Pancreas (tissue), 10 donors: ENCODE measurements at regions not wholly inside any gene's neighbourhood (a gene's known extent, or its start where the extent isn't known, plus 50 kb on each side); places are given as distances from the start of the nearest gene placed in this dataset.
"Not testable (repeated sequence)": the region's sequence is repeated elsewhere in the genome, so short reads cannot be mapped to it uniquely, and the experiment has no call there.

ENCODE experiments used
- ATAC-seq, 4 donors: fragments of 200-7000 bp; cut with Tn5 transposase; one replicate each; pipeline versions ENCODE4 v1.8.0 to v1.9.1; 2020; ENCODE audit warnings: mild to moderate bottlenecking in 4 of 4, moderate library complexity in 4 of 4
- DNase-seq, 6 donors: peaks; one replicate each; pipeline ENCODE4 v3.0.0-alpha.2; 2020
- FAIRE-seq: peaks from 2 replicates; lab custom pipeline; 2012; peaks lifted over from hg19 to GRCh38; lab: Jason Lieb, UNC
- H3K27ac ChIP-seq, 4 donors: fragments of 200-600 bp; sonication (generic); 1 replicate in 3 of 4; 2 replicates in 1 of 4; pipeline versions ENCODE4 v1.5.0 to v1.8.0; 2020
- H3K27me3 ChIP-seq, 4 donors: fragments of 200-600 bp; one replicate each; pipeline ENCODE4 v1.8.0; 2021
- H3K36me3 ChIP-seq, 3 donors: fragments of 200-600 bp; sonication (generic) in 1 of 3; one replicate each; pipeline versions ENCODE4 v1.5.0 to v1.8.0; 2020 to 2021
- H3K4me1 ChIP-seq, 3 donors: fragments of 200-600 bp; one replicate each; pipeline ENCODE4 v1.8.0; 2021
- H3K4me3 ChIP-seq, 4 donors: fragments of 200-600 bp; sonication (generic) in 2 of 4; one replicate each; pipeline versions ENCODE4 v1.5.0 to v1.8.0; 2020 to 2021
- H3K9me3 ChIP-seq, 4 donors: fragments of 200-600 bp; one replicate each; pipeline ENCODE4 v1.8.0; 2021
- WGBS, 2 donors: extraction: QIAGEN DNeasy Blood & Tissue Kit; methylation state at CpG; one replicate each; pipeline ENCODE4 v1.1.7; 2013; 5-methylcytosine and 5-hydroxymethylcytosine counted together
- intact Hi-C, 3 donors: fragments of 100-400 bp; cut with DNase I; formaldehyde crosslinking; loops; one replicate each; pipeline versions ENCODE4 v1.11.1 to v1.14.2; 2022
- TF ChIP-seq, protein P1 (sequence below), 4 donors: fragments of 200-600 bp; sonication (generic) in 3 of 4; IDR thresholded peaks; one replicate each; pipeline versions ENCODE4 v1.5.0 to v1.8.0; 2021; ENCODE audit warnings: antibody characterized with exemption in 4 of 4
- donor health status: healthy with polysubstance abuse.
- donor health status: DM: no; HTN: no; CAD: no; lungs with moderate emphysema.
- donor health status: DM: no; HTN: no; CAD: no.
- donor health status: control.
- donor health status: control.
- donor health status: Bipolar disorder and iron deficiency.
- donor health status: DM: yes; HTN: yes; CAD: no.
- donor health status: DM: no; HTN: no; CAD: no.
- donor health status: DM: no; HTN: no; CAD: no.
- donor health status: DM: yes; HTN: yes; CAD: no.

DNA sequence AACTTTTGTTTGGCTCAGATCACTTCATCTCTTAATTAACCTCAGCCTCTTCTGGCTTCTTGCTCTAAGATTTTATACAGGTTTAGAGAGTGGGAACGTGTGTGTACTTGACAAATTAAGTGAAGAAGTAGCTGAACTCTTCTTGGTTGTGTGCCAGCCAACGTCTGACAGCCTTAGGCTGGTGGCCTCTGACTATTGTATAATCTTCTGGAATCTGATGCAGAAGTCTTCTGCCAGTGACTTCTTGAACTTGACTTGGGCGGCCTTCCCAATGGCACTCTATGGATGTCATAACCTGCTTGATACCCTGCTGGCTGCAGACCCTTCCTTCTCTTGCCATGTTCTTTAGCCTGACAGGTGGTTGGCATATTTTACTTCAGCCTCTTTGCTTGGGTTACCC lies 660.5 kb downstream of the DOK5 start:
- Histone ChIP-seq H3K27ac (no peak overlapping the region), H3K4me3 (no peak overlapping the region), H3K27me3 (no peaks in the 10 kb centered on the region), H3K9me3 (no peaks in the 10 kb centered on the region), H3K36me3 (no peaks in the 10 kb centered on the region), H3K4me1 (no peaks in the 10 kb centered on the region)
- 32 to 42% methylated on average over 3 of the region's 3 CpGs for WGBS, 2 donors
- intact Hi-C loops: no loop called here
- TF ChIP-seq, protein P1, sequence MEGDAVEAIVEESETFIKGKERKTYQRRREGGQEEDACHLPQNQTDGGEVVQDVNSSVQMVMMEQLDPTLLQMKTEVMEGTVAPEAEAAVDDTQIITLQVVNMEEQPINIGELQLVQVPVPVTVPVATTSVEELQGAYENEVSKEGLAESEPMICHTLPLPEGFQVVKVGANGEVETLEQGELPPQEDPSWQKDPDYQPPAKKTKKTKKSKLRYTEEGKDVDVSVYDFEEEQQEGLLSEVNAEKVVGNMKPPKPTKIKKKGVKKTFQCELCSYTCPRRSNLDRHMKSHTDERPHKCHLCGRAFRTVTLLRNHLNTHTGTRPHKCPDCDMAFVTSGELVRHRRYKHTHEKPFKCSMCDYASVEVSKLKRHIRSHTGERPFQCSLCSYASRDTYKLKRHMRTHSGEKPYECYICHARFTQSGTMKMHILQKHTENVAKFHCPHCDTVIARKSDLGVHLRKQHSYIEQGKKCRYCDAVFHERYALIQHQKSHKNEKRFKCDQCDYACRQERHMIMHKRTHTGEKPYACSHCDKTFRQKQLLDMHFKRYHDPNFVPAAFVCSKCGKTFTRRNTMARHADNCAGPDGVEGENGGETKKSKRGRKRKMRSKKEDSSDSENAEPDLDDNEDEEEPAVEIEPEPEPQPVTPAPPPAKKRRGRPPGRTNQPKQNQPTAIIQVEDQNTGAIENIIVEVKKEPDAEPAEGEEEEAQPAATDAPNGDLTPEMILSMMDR (IDR thresholded peaks at IDR 0.05): no peak
- ATAC-seq: no peak
- no peak for DNase-seq
- no peak for FAIRE-seq

DNA sequence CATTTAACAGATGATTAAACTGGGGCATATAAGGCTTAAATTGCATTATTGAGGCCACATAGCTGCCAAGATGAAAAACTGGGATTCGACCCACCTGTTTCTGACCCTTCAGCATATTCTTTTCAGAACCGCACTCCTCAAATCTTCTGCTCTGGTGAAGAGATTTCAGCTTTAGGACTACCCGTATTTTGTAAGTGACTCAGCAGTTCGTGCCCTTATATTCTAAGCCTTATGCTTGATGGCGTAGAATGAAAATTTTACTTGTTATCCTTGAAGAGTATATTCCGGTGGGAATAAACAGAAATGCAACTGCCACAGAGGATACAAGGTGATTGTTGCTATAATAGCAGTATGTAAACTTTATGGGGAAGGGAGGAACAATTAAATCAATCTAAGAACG lies 657.1 kb downstream of the DOK5 start:
- no peak for FAIRE-seq
- TF ChIP-seq, protein P1 (IDR thresholded peaks at IDR 0.05): no peak
- Histone ChIP-seq H3K4me1 (no peaks in the 10 kb centered on the region), H3K9me3 (no peaks in the 10 kb centered on the region), H3K4me3 (no peak overlapping the region), H3K27me3 (no peaks in the 10 kb centered on the region), H3K36me3 (no peaks in the 10 kb centered on the region), H3K27ac (no peak overlapping the region)
- intact Hi-C loops: no loop called here
- DNase-seq: no peak
- ATAC-seq: no peak
- WGBS, 2 donors: 67 to 73% methylated on average over 7 of the region's 7 CpGs

DNA sequence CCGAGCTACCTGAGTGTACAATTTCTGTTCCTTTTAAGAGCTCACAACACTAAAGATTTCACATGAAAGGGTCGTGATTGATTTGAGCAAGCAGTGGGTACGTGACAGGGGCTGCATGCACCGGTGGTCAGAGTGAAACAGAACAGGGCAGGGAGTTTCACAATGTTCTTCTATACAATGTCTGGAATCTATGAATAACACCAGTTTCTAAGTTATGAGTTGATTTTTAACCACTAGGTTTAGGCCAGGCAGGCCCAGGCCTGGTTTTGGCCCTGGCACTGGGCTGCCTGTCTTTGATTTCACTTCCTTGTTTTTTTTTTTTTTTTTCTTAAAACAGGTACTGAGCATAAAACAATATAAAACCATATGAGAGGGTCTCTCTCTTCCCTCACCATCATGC lies 642.2 kb downstream of the DOK5 start:
- H3K27me3 ChIP-seq, FAIRE-seq, DNase-seq, H3K27ac ChIP-seq, intact Hi-C loops, ATAC-seq, H3K9me3 ChIP-seq, H3K36me3 ChIP-seq, H3K4me3 ChIP-seq, H3K4me1 ChIP-seq: not testable (repeated sequence)
- WGBS, 2 donors: 48 to 54% methylated on average over 4 of the region's 4 CpGs

DNA sequence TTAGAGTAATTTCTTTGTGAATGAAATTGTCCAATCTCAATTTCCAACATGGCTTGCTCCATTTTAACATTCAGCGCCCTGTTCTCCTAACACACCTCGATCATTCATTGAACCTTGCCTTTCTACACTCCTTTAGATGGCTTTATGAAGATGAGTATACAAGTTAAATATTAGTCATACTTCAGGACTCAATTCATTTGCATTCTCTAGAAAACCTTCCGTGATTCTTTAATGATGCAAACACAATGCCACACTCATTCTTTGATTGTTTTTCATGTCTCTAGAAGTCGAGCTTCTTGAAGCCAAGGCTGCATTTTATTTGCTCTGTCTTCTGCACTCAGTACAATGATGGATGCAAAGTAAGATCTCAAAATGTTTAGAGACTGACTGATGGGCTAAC lies 641.2 kb downstream of the DOK5 start:
- no peak overlapping the region for H3K27ac ChIP-seq
- ATAC-seq (no peak), DNase-seq (no peak), FAIRE-seq (no peak)
- peaks cover 0 to 4% (median 0%) of the 10 kb centered on the region in 4 donors for H3K27me3 ChIP-seq
- no peaks in the 10 kb centered on the region for H3K4me1 ChIP-seq
- H3K36me3 ChIP-seq: no peaks in the 10 kb centered on the region
- TF ChIP-seq, protein P1 (IDR thresholded peaks at IDR 0.05): no peak
- no peak overlapping the region for H3K4me3 ChIP-seq
- H3K9me3 ChIP-seq: no peaks in the 10 kb centered on the region
- 57 to 70% methylated on average over 4 of the region's 4 CpGs for WGBS, 2 donors
- intact Hi-C loops: no loop called here

DNA sequence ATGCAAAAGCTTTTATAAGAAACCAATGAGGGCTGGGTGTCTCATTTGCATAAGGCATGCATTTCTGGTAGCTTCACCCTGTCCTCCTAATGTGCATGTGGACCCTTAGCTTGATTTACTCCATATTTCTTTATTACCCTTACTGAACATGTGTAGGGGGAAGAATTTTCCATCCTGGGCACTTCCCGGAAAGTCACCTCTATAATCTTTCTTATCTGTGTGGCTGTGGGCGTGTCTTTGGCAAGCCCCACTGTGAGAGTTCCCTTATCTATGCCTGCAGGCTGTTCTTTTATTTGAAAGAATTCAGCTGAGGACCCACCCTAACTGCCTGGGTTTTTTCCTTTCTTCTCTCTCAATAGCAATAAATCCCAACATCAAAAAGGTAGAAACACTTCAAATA lies 627.8 kb downstream of the DOK5 start:
- no peaks in the 10 kb centered on the region for H3K27me3 ChIP-seq
- ATAC-seq (peak in 1 of 4 donors; percentile 33), FAIRE-seq (no peak)

More for the DNA sequence above, 627.8 kb downstream of the DOK5 start:
- WGBS, 2 donors: 13 to 21% methylated on average over 2 of the region's 2 CpGs
- TF ChIP-seq, protein P1 (IDR thresholded peaks at IDR 0.05): no peak
- H3K4me3 ChIP-seq: no peak overlapping the region
- no peaks in the 10 kb centered on the region for H3K36me3 ChIP-seq
- no peaks in the 10 kb centered on the region for H3K9me3 ChIP-seq
- H3K27ac ChIP-seq: no peak overlapping the region
- H3K4me1 ChIP-seq: no peaks in the 10 kb centered on the region
- intact Hi-C loops: no loop called here
- DNase-seq: no peak
